ENCODE measurements at regions not wholly inside any gene's neighbourhood (a gene's known extent, or its start where the extent isn't known, plus 50 kb on each side); places are given as distances from the start of the nearest gene placed in this dataset.

- TF ChIP-seq, protein P1, sequence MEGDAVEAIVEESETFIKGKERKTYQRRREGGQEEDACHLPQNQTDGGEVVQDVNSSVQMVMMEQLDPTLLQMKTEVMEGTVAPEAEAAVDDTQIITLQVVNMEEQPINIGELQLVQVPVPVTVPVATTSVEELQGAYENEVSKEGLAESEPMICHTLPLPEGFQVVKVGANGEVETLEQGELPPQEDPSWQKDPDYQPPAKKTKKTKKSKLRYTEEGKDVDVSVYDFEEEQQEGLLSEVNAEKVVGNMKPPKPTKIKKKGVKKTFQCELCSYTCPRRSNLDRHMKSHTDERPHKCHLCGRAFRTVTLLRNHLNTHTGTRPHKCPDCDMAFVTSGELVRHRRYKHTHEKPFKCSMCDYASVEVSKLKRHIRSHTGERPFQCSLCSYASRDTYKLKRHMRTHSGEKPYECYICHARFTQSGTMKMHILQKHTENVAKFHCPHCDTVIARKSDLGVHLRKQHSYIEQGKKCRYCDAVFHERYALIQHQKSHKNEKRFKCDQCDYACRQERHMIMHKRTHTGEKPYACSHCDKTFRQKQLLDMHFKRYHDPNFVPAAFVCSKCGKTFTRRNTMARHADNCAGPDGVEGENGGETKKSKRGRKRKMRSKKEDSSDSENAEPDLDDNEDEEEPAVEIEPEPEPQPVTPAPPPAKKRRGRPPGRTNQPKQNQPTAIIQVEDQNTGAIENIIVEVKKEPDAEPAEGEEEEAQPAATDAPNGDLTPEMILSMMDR (IDR thresholded peaks at IDR 0.05; ENCODE audit: unreplicated experiment): no peak
- Mint-ChIP-seq H3K27me3 (ENCODE audit: insufficient read depth, unreplicated experiment) (no peaks in the 10 kb centered on the region), H3K4me1 (ENCODE audit: insufficient read depth, unreplicated experiment) (no peaks in the 10 kb centered on the region), H3K4me3 (ENCODE audit: unreplicated experiment) (no peak overlapping the region), H3K36me3 (ENCODE audit: insufficient read depth, unreplicated experiment) (no peaks in the 10 kb centered on the region), H3K9me3 (ENCODE audit: unreplicated experiment) (no peaks in the 10 kb centered on the region), H3K27ac (ENCODE audit: low read depth, unreplicated experiment) (no peak overlapping the region)
- intact Hi-C loops (cut with micrococcal nuclease): no loop called here
- ChIA-PET CTCF (interaction anchor here (1.1 kb wide), 1 partner anchor 37 kb away, joined by 3 read pairs; no protein-coding TSS in a partner anchor), POLR2A (interaction anchor here (0.6 kb wide), 1 partner anchor 12 kb away, joined by 3 read pairs; no protein-coding TSS in a partner anchor)
- BruUV-seq (replicated peaks): no TSS peak
- DNase-seq (ENCODE audit: unreplicated experiment): no peak
Observed at GRCh38 chr18:66440433-66440832, 163.5 kb downstream of the CDH19 start.

DNA sequence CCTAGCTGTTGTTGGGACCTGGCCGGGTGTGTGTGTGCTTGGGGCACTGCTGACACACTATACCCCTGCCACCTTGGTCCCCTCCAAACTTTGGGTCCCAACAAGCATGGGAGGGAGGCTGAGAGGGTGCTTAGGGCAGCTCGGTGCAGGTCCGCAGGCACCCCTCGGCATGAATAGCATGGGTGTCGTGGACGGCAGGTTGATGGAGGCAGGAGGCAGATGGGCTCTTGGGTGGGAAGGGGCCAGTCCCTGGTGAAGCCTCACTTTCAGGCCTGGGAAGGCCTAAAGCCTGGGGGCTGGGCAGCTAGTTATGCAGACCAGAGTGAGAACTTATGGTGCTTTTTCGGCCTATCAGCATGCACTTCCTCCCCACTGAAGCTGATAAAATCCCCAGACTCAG lies 164.2 kb downstream of the CDH19 start:
- no peak for DNase-seq (ENCODE audit: unreplicated experiment)
- TF ChIP-seq, protein P1 (IDR thresholded peaks at IDR 0.05; ENCODE audit: unreplicated experiment): no peak
- Mint-ChIP-seq H3K4me1 (ENCODE audit: insufficient read depth, unreplicated experiment) (no peaks in the 10 kb centered on the region), H3K9me3 (ENCODE audit: unreplicated experiment) (no peaks in the 10 kb centered on the region), H3K4me3 (ENCODE audit: unreplicated experiment) (no peak overlapping the region), H3K36me3 (ENCODE audit: insufficient read depth, unreplicated experiment) (no peaks in the 10 kb centered on the region), H3K27ac (ENCODE audit: low read depth, unreplicated experiment) (no peak overlapping the region), H3K27me3 (ENCODE audit: insufficient read depth, unreplicated experiment) (no peaks in the 10 kb centered on the region)
- ChIA-PET POLR2A (interaction anchor here (0.6 kb wide), 1 partner anchor 12 kb away, joined by 3 read pairs; no protein-coding TSS in a partner anchor), CTCF (interaction anchor here (1.1 kb wide), 1 partner anchor 10 kb away, joined by 3 read pairs; no protein-coding TSS in a partner anchor)
- no TSS peak for BruUV-seq (replicated peaks)
- intact Hi-C loops (cut with micrococcal nuclease): no loop called here

DNA sequence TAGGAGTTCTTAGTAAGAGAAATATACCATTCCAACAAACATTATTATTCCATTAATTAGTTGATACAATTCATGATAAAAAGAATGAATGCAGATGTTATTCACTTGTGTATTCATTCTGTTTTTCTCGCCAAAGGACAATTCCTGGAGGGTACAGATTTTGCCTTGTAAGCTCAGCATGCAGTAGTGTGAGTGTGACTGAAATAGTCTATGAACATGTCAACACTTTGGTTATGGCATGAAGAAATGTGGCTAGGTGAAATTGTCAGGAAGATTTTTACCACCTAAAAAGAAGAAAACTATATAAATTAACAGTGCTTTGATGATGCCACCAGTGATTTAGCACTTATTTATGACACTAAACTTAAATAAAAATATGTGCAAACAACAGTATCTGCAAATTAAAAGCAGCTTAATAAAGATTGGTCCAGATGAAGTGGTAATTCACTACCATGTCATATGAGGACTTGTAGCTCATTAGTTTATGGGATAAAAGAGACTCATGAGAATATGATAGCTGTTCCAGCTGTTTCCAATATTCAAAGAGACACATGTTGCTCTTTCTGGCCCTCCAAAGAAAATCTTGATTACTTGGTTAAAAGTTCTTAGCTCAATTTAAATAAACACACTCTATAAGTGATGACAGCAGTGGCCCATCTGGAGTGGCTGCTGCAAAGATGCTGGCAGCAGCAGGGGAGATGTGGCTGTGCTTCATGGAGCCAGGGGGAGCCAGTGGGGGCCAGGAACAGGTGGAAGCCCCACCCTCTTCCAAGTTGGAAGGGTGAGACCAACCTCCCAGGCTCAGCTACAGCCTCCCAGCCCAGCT lies 165.0 kb downstream of the CDH19 start:
- Mint-ChIP-seq H3K9me3 (ENCODE audit: unreplicated experiment) (no peaks in the 10 kb centered on the region), H3K36me3 (ENCODE audit: insufficient read depth, unreplicated experiment) (no peaks in the 10 kb centered on the region), H3K4me1 (ENCODE audit: insufficient read depth, unreplicated experiment) (no peaks in the 10 kb centered on the region), H3K4me3 (ENCODE audit: unreplicated experiment) (no peak overlapping the region), H3K27me3 (ENCODE audit: insufficient read depth, unreplicated experiment) (no peaks in the 10 kb centered on the region), H3K27ac (ENCODE audit: low read depth, unreplicated experiment) (no peak overlapping the region)
- no TSS peak for BruUV-seq (replicated peaks)
- no peak for DNase-seq (ENCODE audit: unreplicated experiment)
- CTCF ChIA-PET: interaction anchor here (1.1 kb wide), 1 partner anchor 10 kb away, joined by 3 read pairs; no protein-coding TSS in a partner anchor
- intact Hi-C loops (cut with micrococcal nuclease): no loop called here
- POLR2A ChIA-PET: no interaction called here
- TF ChIP-seq, protein P1 (IDR thresholded peaks at IDR 0.05; ENCODE audit: unreplicated experiment): no peak

GRCh38 chr18:66432636-66433035 lies 171.3 kb downstream of the CDH19 start:
- H3K4me3 Mint-ChIP-seq (ENCODE audit: unreplicated experiment): no peak overlapping the region
- intact Hi-C loops (cut with micrococcal nuclease): no loop called here
- H3K4me1 Mint-ChIP-seq (ENCODE audit: insufficient read depth, unreplicated experiment): no peaks in the 10 kb centered on the region
- BruUV-seq (replicated peaks): no TSS peak
- no peak for DNase-seq (ENCODE audit: unreplicated experiment)
- no peaks in the 10 kb centered on the region for H3K9me3 Mint-ChIP-seq (ENCODE audit: unreplicated experiment)
- CTCF ChIA-PET: interaction anchor here (0.6 kb wide), 1 partner anchor 771 kb away, joined by 3 read pairs; no protein-coding TSS in a partner anchor
- H3K36me3 Mint-ChIP-seq (ENCODE audit: insufficient read depth, unreplicated experiment): no peaks in the 10 kb centered on the region
- POLR2A ChIA-PET: no interaction called here
- no peaks in the 10 kb centered on the region for H3K27me3 Mint-ChIP-seq (ENCODE audit: insufficient read depth, unreplicated experiment)
- H3K27ac Mint-ChIP-seq (ENCODE audit: low read depth, unreplicated experiment): no peak overlapping the region
- TF ChIP-seq, protein P1 (IDR thresholded peaks at IDR 0.05; ENCODE audit: unreplicated experiment): no peak
